GM12874 (cell line): ENCODE measurements at regions not wholly inside any gene's neighbourhood (a gene's known extent, or its start where the extent isn't known, plus 50 kb on each side); places are given as distances from the start of the nearest gene placed in this dataset.

Experiments used
- CTCF ChIP-seq: IDR thresholded peaks from 2 replicates; pipeline ENCODE4 v1.5.1; 2011; ENCODE audit warnings: low read depth, mild to moderate bottlenecking, control low read depth, low read length, moderate library complexity; ENCODE audit not compliant: insufficient read depth

- no peak for TF ChIP-seq CTCF
Measured at GRCh38 chr12:16891673-16892072, 285.7 kb upstream of the LMO3 start.

- TF ChIP-seq CTCF = no peak
Measured at GRCh38 chr12:16884819-16885218, 278.9 kb upstream of the LMO3 start.

- no peak for TF ChIP-seq CTCF
Measured at GRCh38 chr12:16884056-16884455, 278.1 kb upstream of the LMO3 start.

- no peak for TF ChIP-seq CTCF
Measured at GRCh38 chr12:16881986-16882570, 276.1 kb upstream of the LMO3 start.

- no peak for TF ChIP-seq CTCF
Measured at GRCh38 chr12:16880864-16881285, 274.9 kb upstream of the LMO3 start.

- no peak for TF ChIP-seq CTCF
Measured at GRCh38 chr12:16870845-16871244, 264.9 kb upstream of the LMO3 start.

GRCh38 chr12:16863742-16864141, 257.8 kb upstream of the LMO3 start:
- TF ChIP-seq CTCF = no peak
